ENCODE measurements at regions not wholly inside any gene's neighbourhood (a gene's known extent, or its start where the extent isn't known, plus 50 kb on each side); places are given as distances from the start of the nearest gene placed in this dataset.

DNA sequence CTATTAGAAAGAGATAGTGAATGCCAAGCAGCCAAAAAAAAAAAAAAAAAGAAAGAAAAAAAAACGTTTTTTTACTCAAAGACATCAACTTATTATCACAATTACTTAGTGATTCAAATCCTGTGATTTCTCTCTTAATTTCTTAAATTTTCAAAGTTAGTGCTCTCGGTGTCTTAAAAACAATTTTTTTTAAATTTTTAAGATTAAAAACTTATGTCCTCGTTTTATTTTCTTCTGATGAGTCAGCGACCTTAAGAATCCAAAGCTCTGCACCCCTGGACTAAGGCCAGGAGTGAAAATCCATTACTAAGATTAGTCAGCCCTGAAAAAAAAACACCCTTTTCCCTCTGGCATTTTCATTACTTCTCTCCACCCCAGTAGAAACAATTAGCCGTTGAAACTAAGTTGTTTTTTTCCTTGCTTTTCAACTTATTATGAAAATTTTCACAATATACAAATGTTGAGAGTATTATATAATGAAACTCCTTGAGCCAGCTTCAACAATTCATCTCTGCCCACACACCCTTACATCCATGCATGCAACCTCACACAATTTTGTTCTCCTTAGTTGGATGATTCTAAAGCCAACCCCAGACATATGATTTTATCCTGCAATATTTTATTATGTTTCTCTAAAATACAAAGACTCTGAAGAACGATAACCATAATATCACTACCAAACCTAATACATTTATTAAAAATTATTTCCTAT lies 85.6 kb upstream of the CARMIL1 start:
- TF ChIP-seq, protein P1, sequence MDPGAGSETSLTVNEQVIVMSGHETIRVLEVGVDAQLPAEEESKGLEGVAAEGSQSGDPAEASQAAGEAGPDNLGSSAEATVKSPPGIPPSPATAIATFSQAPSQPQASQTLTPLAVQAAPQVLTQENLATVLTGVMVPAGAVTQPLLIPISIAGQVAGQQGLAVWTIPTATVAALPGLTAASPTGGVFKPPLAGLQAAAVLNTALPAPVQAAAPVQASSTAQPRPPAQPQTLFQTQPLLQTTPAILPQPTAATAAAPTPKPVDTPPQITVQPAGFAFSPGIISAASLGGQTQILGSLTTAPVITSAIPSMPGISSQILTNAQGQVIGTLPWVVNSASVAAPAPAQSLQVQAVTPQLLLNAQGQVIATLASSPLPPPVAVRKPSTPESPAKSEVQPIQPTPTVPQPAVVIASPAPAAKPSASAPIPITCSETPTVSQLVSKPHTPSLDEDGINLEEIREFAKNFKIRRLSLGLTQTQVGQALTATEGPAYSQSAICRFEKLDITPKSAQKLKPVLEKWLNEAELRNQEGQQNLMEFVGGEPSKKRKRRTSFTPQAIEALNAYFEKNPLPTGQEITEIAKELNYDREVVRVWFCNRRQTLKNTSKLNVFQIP (CRISPR knock-in tag; IDR thresholded peaks at IDR 0.05; ENCODE audit: borderline replicate concordance, low read depth), result no peak
- TF ChIP-seq, protein P2, sequence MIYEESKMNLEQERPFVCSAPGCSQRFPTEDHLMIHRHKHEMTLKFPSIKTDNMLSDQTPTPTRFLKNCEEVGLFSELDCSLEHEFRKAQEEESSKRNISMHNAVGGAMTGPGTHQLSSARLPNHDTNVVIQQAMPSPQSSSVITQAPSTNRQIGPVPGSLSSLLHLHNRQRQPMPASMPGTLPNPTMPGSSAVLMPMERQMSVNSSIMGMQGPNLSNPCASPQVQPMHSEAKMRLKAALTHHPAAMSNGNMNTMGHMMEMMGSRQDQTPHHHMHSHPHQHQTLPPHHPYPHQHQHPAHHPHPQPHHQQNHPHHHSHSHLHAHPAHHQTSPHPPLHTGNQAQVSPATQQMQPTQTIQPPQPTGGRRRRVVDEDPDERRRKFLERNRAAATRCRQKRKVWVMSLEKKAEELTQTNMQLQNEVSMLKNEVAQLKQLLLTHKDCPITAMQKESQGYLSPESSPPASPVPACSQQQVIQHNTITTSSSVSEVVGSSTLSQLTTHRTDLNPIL (CRISPR knock-in tag; IDR thresholded peaks at IDR 0.05; ENCODE audit: low read depth), result no peak
- TF ChIP-seq ZFP30 (CRISPR knock-in tag; IDR thresholded peaks at IDR 0.05) (no peak), ZNF565 (CRISPR knock-in tag; conservative IDR thresholded peaks at IDR 0.05; ENCODE audit: low read depth) (no peak), TCF4 (CRISPR knock-in tag; IDR thresholded peaks at IDR 0.05; ENCODE audit: borderline replicate concordance) (no peak)
- TF ChIP-seq, protein P3, sequence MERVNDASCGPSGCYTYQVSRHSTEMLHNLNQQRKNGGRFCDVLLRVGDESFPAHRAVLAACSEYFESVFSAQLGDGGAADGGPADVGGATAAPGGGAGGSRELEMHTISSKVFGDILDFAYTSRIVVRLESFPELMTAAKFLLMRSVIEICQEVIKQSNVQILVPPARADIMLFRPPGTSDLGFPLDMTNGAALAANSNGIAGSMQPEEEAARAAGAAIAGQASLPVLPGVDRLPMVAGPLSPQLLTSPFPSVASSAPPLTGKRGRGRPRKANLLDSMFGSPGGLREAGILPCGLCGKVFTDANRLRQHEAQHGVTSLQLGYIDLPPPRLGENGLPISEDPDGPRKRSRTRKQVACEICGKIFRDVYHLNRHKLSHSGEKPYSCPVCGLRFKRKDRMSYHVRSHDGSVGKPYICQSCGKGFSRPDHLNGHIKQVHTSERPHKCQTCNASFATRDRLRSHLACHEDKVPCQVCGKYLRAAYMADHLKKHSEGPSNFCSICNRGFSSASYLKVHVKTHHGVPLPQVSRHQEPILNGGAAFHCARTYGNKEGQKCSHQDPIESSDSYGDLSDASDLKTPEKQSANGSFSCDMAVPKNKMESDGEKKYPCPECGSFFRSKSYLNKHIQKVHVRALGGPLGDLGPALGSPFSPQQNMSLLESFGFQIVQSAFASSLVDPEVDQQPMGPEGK (CRISPR knock-in tag; IDR thresholded peaks at IDR 0.05; ENCODE audit: borderline replicate concordance), result no peak

All from SK-N-SH treated with all-trans-retinoic acid at 6 μM for 48 hours (cell line).